ENCODE measurements at regions not wholly inside any gene's neighbourhood (a gene's known extent, or its start where the extent isn't known, plus 50 kb on each side); places are given as distances from the start of the nearest gene placed in this dataset.

DNA sequence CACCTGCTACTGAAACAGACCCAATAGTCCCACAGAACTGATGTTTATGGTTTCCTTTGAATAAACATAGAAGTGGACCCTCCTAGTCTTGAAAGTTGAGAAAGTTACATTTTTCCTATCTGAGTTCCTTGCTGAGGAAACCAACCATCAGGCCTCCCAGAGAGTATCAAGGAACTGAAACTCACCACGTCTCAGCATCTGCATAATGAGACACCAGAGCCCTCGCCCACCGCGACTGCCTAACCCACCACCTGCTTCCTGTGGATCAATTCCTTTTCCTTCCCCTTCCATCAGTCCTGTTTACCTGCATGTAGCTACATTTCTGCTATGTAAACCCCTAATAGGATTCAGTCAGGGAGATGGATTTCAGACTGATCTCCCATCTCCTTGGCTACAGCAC, 443.2 kb upstream of the TMEM132C start:
- TF ChIP-seq CTCF (IDR thresholded peaks at IDR 0.05; ENCODE audit: low read length) (no peak), EZH2 (IDR thresholded peaks at IDR 0.05; ENCODE audit: borderline replicate concordance, low read length) (no peak)
